H9 (cell line): ENCODE measurements at regions not wholly inside any gene's neighbourhood (a gene's known extent, or its start where the extent isn't known, plus 50 kb on each side); places are given as distances from the start of the nearest gene placed in this dataset.

ENCODE experiments used
- DNase-seq: peaks from one replicate; pipeline ENCODE4 v3.0.0-alpha.2; 2017
- H2AFZ ChIP-seq: one replicate; pipeline ENCODE4 v1.6.1; 2013; ENCODE audit warnings: mild to moderate bottlenecking, low read length, control low read depth, moderate library complexity
- H2AK5ac ChIP-seq: 2 replicates; pipeline ENCODE4 v1.6.1; 2013; ENCODE audit warnings: low read length, control low read depth, mixed read lengths; ENCODE audit not compliant: insufficient read length
- H2BK120ac ChIP-seq: one replicate; pipeline ENCODE4 v1.6.1; 2013; ENCODE audit warnings: low read depth, mild to moderate bottlenecking, low read length, control low read depth, inconsistent platforms; ENCODE audit not compliant: poor library complexity, severe bottlenecking
- H2BK12ac ChIP-seq: 2 replicates; pipeline ENCODE4 v1.6.1; 2013; ENCODE audit warnings: low read length, control low read depth, mixed read lengths, low read depth; ENCODE audit not compliant: insufficient read length
- H2BK15ac ChIP-seq: 2 replicates; pipeline ENCODE4 v1.6.1; 2013; ENCODE audit warnings: low read depth, low read length, control low read depth
- H2BK20ac ChIP-seq: one replicate; pipeline ENCODE4 v1.6.1; 2013; ENCODE audit warnings: low read depth, mild to moderate bottlenecking, low read length, control low read depth, inconsistent platforms; ENCODE audit not compliant: poor library complexity, severe bottlenecking
- H2BK5ac ChIP-seq: 2 replicates; pipeline ENCODE4 v1.6.1; 2013; ENCODE audit warnings: low read length, control low read depth, mixed read lengths; ENCODE audit not compliant: insufficient read length
- H3K14ac ChIP-seq: 2 replicates; pipeline ENCODE4 v1.6.1; 2013; ENCODE audit warnings: low read length, control low read depth; ENCODE audit not compliant: insufficient read depth
- H3K18ac ChIP-seq: 2 replicates; pipeline ENCODE4 v1.6.1; 2013; ENCODE audit warnings: low read depth, mild to moderate bottlenecking, mixed read lengths, low read length, control low read depth; ENCODE audit not compliant: insufficient read length
- H3K23ac ChIP-seq: 2 replicates; pipeline ENCODE4 v1.6.1; 2013; ENCODE audit warnings: low read length, control low read depth, mixed read lengths, low read depth; ENCODE audit not compliant: insufficient read length
- H3K23me2 ChIP-seq: 2 replicates; pipeline ENCODE4 v1.6.1; 2013; ENCODE audit warnings: low read depth, mild to moderate bottlenecking, mixed read lengths, low read length, control low read depth; ENCODE audit not compliant: insufficient read length, poor library complexity, severe bottlenecking
- H3K27ac ChIP-seq: 2 replicates; pipeline ENCODE4 v1.5.1; 2013; ENCODE audit warnings: low read length, control low read depth, mixed read lengths, low read depth; ENCODE audit not compliant: insufficient read length
- H3K27me3 ChIP-seq: 2 replicates; pipeline ENCODE4 v1.6.1; 2013; ENCODE audit warnings: low read length, control low read depth, inconsistent platforms; ENCODE audit not compliant: insufficient read depth
- H3K4ac ChIP-seq: 2 replicates; pipeline ENCODE4 v1.6.1; 2013; ENCODE audit warnings: low read depth, mild to moderate bottlenecking, control low read depth, inconsistent platforms, low read length, moderate library complexity
- H3K4me1 ChIP-seq: 2 replicates; pipeline ENCODE4 v1.6.1; 2013; ENCODE audit warnings: low read length, control low read depth, inconsistent platforms; ENCODE audit not compliant: insufficient read depth
- H3K4me2 ChIP-seq: 2 replicates; pipeline ENCODE4 v1.6.1; 2013; ENCODE audit warnings: low read length, control low read depth, mixed read lengths; ENCODE audit not compliant: insufficient read length, insufficient read depth
- H3K56ac ChIP-seq: 2 replicates; pipeline ENCODE4 v1.6.1; 2013; ENCODE audit warnings: low read depth, mild to moderate bottlenecking, mixed read lengths, low read length, control low read depth; ENCODE audit not compliant: insufficient read length
- H3K79me1 ChIP-seq: 2 replicates; pipeline ENCODE4 v1.6.1; 2013; ENCODE audit warnings: low read depth, mild to moderate bottlenecking, moderate library complexity, low read length, control low read depth, inconsistent platforms; ENCODE audit not compliant: insufficient read depth, poor library complexity, severe bottlenecking
- H3K79me2 ChIP-seq: 2 replicates; pipeline ENCODE4 v1.6.1; 2013; ENCODE audit warnings: low read length, control low read depth, inconsistent platforms; ENCODE audit not compliant: insufficient read depth
- H3K9ac ChIP-seq: 2 replicates; pipeline ENCODE4 v1.6.1; 2013; ENCODE audit warnings: low read length, control low read depth, mixed read lengths; ENCODE audit not compliant: insufficient read length; ENCODE audit errors: extremely low read depth
- H3K9me3 ChIP-seq: one replicate; pipeline ENCODE4 v1.6.1; 2013; ENCODE audit warnings: low read depth, low read length, inconsistent platforms; ENCODE audit not compliant: control insufficient read depth
- H3T11ph ChIP-seq: one replicate; pipeline ENCODE4 v1.6.1; 2013; ENCODE audit warnings: mild to moderate bottlenecking, low read length, control low read depth, inconsistent platforms
- H4K20me1 ChIP-seq: one replicate; pipeline ENCODE4 v1.6.1; 2013; ENCODE audit not compliant: control insufficient read depth, insufficient read length, insufficient read depth
- H4K5ac ChIP-seq: 2 replicates; pipeline ENCODE4 v1.6.1; 2013; ENCODE audit warnings: low read depth, mild to moderate bottlenecking, mixed read lengths, low read length, control low read depth; ENCODE audit not compliant: insufficient read length
- H4K8ac ChIP-seq: replicated peaks from 2 replicates; pipeline ENCODE4 v1.6.1; 2013; ENCODE audit warnings: low read length, control low read depth, mixed read lengths, low read depth; ENCODE audit not compliant: insufficient read length
- H4K91ac ChIP-seq: 2 replicates; pipeline ENCODE4 v1.6.1; 2013; ENCODE audit warnings: low read depth, mild to moderate bottlenecking, moderate library complexity, mixed read lengths, low read length, control low read depth; ENCODE audit not compliant: insufficient read length
- H3K27ac Mint-ChIP-seq, 3 experiments: 2 replicates in 2 of 3; 3 replicates in 1 of 3; pipeline ENCODE4 v1.8.0; 2020 to 2021; ENCODE audit warnings: mixed read lengths in 3 of 3, mild to moderate bottlenecking in 1 of 3, moderate library complexity in 1 of 3
- H3K27me3 Mint-ChIP-seq: 2 replicates; pipeline ENCODE4 v1.8.0; 2021; ENCODE audit warnings: low read depth, mild to moderate bottlenecking, moderate library complexity, mixed read lengths
- H3K36me3 Mint-ChIP-seq, 3 experiments: 2 replicates in 2 of 3; 3 replicates in 1 of 3; pipeline ENCODE4 v1.8.0; 2020 to 2021; ENCODE audit warnings: low read depth in 3 of 3, mixed read lengths in 3 of 3; ENCODE audit not compliant: insufficient read depth in 1 of 3
- H3K4me1 Mint-ChIP-seq, 2 experiments: 2 replicates each; pipeline ENCODE4 v1.8.0; 2020; ENCODE audit warnings: mixed read lengths in 2 of 2
- H3K4me3 Mint-ChIP-seq, 2 experiments: 2 replicates in 1 of 2; 3 replicates in 1 of 2; pipeline ENCODE4 v1.8.0; 2020 to 2021; ENCODE audit warnings: mild to moderate bottlenecking in 2 of 2, mixed read lengths in 2 of 2, moderate library complexity in 1 of 2
- H3K9me3 Mint-ChIP-seq, 2 experiments: 2 replicates in 1 of 2; 3 replicates in 1 of 2; pipeline ENCODE4 v1.8.0; 2020; ENCODE audit warnings: mild to moderate bottlenecking in 2 of 2, mixed read lengths in 2 of 2, moderate library complexity in 1 of 2
- WGBS: extraction: QIAGEN DNeasy Blood & Tissue Kit; methylation state at CpG from one replicate; pipeline ENCODE4 v1.1.7; 2013; ENCODE audit warnings: missing lambda C conversion rate, low lambda C conversion rate, mixed read lengths; ENCODE audit not compliant: insufficient read length; ENCODE audit errors: extremely low coverage; 5-methylcytosine and 5-hydroxymethylcytosine counted together
- TF ChIP-seq, protein P1 (sequence below): fragments of 200-600 bp; sonication (generic); conservative IDR thresholded peaks from 3 replicates; pipeline ENCODE4 v1.8.0; 2021; ENCODE audit warnings: antibody characterized with exemption, mild to moderate bottlenecking

DNA sequence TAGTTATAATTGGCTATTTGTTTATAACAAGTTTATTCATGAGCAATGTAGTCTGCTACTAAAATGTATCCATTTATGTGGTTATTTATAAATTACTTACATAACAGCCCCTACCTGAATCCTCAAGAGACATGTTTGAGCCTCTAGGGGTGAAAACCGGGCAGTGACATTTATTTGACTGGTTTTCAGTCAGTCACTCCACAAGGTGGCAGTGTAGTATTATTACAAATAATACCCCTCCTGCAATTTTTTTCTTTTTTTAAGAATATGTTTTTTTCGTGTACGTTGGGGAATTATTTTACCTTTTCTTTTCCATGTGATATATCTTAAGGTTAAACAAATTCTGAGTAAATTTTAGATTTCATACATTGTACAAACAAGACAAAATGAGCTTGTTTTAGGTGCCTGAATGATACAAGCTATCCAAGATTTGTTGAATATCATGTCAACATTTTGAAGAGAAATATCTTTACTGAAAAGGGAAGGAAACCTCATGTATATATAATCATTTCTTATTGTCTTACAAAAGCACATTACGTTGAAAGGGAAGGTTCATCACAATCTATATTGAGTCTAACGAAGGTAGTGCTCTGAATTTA, 598.7 kb upstream of the TECRL start:
- Histone ChIP-seq H3K56ac (no peak overlapping the region), H2BK5ac (no peak overlapping the region), H3K23ac (no peak overlapping the region), H3K9ac (no peak overlapping the region), H3T11ph (no peak overlapping the region), H2BK20ac (no peak overlapping the region), H4K5ac (no peak overlapping the region), H3K4me2 (no peak overlapping the region), H3K9me3 (no peaks in the 10 kb centered on the region), H2BK120ac (no peak overlapping the region), H3K18ac (no peak overlapping the region), H4K91ac (no peak overlapping the region), H2AK5ac (no peak overlapping the region), H2BK12ac (no peak overlapping the region), H4K20me1 (no peaks in the 10 kb centered on the region), H3K4ac (no peak overlapping the region), H3K79me1 (no peaks in the 10 kb centered on the region), H2BK15ac (no peak overlapping the region), H3K27me3 (no peaks in the 10 kb centered on the region), H3K27ac (no peak overlapping the region), H3K23me2 (no peaks in the 10 kb centered on the region), H3K14ac (no peak overlapping the region), H2AFZ (no peak overlapping the region), H3K4me1 (no peaks in the 10 kb centered on the region), H4K8ac (no peak overlapping the region), H3K79me2 (no peaks in the 10 kb centered on the region)
- H3K27ac Mint-ChIP-seq = no peak overlapping the region
- no peaks in the 10 kb centered on the region for H3K27me3 Mint-ChIP-seq
- no peak for DNase-seq
- WGBS = no CpG with 5 or more reads among the region's 5 CpGs
- H3K4me1 Mint-ChIP-seq = 0 out of 4 replicates have a peak, but pooled peaks cover 0 to 2% of the 10 kb centered on the region in 2 experiments
- no peaks in the 10 kb centered on the region for H3K36me3 Mint-ChIP-seq
- TF ChIP-seq, protein P1, sequence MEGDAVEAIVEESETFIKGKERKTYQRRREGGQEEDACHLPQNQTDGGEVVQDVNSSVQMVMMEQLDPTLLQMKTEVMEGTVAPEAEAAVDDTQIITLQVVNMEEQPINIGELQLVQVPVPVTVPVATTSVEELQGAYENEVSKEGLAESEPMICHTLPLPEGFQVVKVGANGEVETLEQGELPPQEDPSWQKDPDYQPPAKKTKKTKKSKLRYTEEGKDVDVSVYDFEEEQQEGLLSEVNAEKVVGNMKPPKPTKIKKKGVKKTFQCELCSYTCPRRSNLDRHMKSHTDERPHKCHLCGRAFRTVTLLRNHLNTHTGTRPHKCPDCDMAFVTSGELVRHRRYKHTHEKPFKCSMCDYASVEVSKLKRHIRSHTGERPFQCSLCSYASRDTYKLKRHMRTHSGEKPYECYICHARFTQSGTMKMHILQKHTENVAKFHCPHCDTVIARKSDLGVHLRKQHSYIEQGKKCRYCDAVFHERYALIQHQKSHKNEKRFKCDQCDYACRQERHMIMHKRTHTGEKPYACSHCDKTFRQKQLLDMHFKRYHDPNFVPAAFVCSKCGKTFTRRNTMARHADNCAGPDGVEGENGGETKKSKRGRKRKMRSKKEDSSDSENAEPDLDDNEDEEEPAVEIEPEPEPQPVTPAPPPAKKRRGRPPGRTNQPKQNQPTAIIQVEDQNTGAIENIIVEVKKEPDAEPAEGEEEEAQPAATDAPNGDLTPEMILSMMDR = peak; percentile 90
- no peaks in the 10 kb centered on the region for H3K9me3 Mint-ChIP-seq
- H3K4me3 Mint-ChIP-seq = no peak overlapping the region
